ENCODE measurements at regions not wholly inside any gene's neighbourhood (a gene's known extent, or its start where the extent isn't known, plus 50 kb on each side); places are given as distances from the start of the nearest gene placed in this dataset.

GRCh38 chr16:26970292-26970691 lies 96.4 kb upstream of the C16orf82 start:
- TF ChIP-seq POLR2A (IDR thresholded peaks at IDR 0.05) (no peak), CTCF (IDR thresholded peaks at IDR 0.05) (no peak)

Data from heart left ventricle (tissue), 13 donors.